ENCODE measurements at regions not wholly inside any gene's neighbourhood (a gene's known extent, or its start where the extent isn't known, plus 50 kb on each side); places are given as distances from the start of the nearest gene placed in this dataset.

GRCh38 chr6:112501705-112502104, 154.6 kb downstream of the RFPL4B start:
- TF ChIP-seq POLR2A (IDR thresholded peaks at IDR 0.05; ENCODE audit: low read length) (no peak), GATA1 (IDR thresholded peaks at IDR 0.05; ENCODE audit: low read depth, low read length) (no peak)
